ENCODE measurements at regions not wholly inside any gene's neighbourhood (a gene's known extent, or its start where the extent isn't known, plus 50 kb on each side); places are given as distances from the start of the nearest gene placed in this dataset.
"Not testable (repeated sequence)": the region's sequence is repeated elsewhere in the genome, so short reads cannot be mapped to it uniquely, and the experiment has no call there.

DNA sequence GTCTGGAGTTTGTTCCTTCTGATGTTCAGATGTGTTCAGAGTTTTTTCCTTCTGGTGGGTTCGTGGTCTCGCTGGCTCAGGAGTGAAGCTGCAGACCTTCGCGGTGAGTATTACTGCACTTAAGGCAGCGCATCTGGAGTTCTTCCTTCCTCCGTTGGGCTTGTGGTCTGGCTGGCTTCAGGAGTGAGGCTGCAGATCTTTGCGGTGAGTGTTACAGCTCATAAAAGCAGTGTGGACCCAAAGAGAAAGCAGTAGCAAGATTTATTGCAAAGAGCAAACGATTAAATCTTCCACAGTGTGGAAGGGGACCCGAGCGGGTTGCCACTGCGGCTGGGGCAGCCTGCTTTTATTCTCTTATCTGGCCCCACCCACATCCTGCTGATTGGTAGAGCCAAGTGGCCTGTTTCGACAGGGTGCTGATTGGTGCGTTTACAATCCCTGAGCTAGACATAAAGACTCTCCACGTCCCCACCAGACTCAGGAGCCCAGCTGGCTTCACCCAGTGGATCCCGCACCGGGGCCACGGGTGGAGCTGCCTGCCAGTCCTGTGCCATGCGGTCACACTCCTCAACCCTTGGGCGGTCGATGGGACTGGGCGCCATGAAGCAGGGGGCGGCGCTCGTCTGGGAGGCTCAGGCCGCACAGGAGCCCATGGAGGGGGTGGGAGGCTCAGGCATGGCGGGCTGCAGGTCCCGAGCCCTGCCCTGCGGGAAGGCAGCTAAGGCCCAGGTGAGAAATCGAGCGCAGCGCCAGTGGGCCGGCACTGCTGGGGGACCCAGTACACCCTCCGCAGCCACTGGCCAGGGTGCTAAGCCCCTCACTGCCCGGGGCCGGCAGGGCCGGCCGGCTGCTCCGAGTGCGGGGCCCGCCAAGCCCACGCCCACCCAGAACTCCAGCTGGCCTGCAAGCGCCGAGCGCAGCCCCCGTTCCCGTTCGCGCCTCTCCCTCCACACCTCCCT, 315.3 kb upstream of the SGK1 start:
- not testable (repeated sequence) for DNase-seq

DNA sequence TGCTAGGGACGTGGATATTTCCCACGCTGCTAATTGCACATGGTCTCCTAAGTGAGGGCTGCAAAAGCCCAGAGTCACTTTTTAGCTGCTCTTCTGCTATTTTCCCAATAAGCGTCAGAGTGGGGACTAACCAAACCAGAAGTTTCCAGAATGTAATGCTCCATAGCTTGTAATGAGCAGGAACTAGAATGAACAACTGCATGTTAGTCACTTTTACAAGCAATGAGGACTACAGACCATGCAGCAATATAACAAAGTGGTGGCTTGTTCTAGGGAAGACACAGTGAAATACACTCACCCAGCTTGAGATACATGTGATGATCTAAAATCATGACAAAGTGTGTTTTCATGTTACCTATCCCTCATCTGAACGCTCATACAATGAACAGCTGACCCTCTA, 314.1 kb upstream of the SGK1 start:
- no peak for DNase-seq

DNA sequence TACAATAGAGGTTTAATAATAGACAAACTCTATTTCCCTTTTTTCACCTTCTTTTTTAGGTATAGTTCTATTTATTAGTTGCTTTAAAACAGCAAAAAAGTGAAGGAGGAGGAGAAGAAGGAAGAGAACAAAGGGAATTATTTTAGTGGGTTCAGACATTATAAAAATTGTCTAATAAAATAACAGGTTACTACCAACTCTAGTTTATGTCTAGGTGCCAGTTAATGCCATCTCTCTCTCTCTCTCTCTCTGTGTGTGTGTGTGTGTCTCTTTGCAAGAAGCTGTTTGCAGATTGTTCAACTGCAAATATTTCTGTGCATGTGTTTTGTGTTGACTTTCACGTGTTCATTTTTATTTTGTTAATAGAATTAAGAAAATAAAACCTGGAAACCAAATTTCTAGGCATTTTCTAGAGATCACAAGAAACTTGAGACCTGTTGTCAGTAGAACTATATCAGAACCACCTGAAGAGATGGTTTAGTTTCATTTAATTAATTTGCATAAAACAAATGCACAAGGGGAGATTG, 313.5 kb upstream of the SGK1 start:
- DNase-seq: no peak

DNA sequence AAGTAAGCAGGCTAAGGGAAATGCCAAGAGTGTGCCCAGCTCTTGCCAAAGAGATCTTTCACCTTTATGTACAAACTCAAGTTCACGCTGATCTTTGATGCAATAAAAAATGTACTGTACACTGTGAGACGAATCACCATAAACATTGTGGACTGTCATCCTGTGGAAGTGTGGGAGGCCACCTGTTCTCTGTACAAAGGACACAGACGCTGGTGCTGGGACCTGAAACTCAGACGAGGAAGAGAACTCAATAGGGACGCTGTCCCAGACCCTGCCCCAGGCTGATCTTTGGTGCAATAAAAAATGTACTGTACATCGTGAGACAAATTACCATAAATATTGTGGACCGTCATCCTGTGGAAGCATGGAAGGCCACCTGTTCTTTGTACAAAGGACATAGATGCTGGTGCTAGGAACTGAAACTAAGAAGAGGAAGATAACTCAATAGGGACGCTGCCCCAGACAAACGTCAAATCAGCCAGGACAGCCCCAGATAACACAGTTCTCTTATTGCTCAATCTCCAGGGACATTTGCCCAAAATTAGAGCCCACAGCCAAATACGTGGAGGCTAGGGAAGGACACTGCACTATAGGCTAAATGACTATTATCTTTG, 312.7 kb upstream of the SGK1 start:
- DNase-seq: no peak

GRCh38 chr6:134628154-134628553, 310.2 kb upstream of the SGK1 start:
- no peak for DNase-seq

DNA sequence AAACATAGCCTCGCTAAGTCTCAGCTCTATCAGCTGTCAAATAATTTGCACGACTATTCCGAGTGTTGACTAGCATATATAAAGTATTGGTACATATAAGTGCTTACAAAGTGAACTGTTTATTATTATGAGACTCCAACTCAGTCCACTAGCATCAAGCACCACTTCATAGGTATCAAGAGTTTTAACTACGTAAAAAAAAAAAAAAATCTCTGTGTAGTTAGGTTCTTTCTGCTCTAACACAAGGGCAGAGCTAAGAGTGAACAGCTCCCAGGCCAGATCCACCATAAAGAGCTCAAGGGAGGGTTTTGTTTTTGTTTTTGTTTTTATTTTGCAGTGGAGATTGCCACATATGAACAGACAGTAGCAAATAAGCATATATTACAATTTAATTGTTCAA, 309.8 kb upstream of the SGK1 start:
- DNase-seq: no peak

GRCh38 chr6:134626589-134626988, 308.7 kb upstream of the SGK1 start:
- DNase-seq: no peak

- DNase-seq: no peak
Measured at GRCh38 chr6:134626086-134626485, 308.2 kb upstream of the SGK1 start.

DNA sequence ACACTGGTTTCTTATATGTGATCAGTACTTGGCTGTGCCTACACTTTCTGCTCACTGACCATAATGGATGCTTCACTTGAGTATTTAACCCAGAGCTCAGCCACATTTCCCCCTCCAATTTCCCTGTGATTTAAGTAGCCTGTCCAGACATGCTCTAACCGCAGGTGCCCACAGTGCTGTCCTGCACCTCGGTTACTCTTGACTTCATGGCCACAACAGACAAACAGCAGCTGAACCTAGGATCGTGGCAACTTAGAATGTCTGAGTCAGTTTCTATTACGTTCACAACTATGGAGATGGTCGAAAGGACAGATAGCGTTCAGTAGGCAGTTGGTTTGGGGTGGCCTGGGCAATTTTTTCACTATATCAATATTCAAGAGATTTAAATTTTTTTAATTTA, 306.9 kb upstream of the SGK1 start:
- DNase-seq: no peak

GRCh38 chr6:134623401-134623800, 305.5 kb upstream of the SGK1 start:
- DNase-seq: no peak

GRCh38 chr6:134622382-134623173, 304.7 kb upstream of the SGK1 start:
- no peak for DNase-seq

DNA sequence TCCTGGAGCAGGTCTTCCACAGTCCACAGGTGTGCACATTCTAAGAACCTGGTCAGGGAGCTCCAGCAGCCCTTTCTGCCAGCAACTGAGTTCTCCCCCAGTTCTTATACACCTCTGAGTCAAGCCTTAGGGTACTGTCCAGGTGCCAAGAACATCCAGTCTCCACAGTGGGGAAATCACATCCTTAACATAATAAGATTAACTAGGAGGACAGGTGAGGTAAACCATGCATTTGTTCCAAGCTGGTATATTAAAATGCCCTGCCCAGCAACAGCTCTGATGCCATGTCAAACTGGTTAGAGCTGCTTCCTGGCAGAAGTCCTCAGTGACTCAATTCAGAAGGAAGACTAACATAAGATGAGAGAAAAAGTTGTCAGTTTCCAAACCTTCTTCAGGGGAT, 303.9 kb upstream of the SGK1 start:
- DNase-seq: no peak

DNA sequence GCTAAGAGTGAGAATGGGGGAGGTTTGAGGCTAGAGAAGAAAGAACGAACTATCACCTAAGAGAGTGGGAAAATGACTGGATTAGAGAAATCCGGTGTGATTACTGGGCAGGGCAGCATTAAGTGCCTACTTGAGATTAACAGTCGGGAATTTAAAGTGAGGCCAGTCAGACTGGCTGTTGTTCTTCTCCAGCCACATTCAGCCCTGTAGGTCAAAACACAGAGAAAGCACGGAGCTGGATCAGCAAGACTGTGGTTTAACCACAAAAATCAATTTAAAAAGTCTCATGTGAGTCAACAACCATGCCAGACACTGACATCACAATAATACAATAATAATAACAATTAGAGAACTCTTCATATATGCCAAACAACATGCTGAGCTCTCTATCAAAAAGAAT, 301.9 kb upstream of the SGK1 start:
- DNase-seq: no peak

GRCh38 chr6:134619077-134619476, 301.2 kb upstream of the SGK1 start:
- DNase-seq: no peak

DNA sequence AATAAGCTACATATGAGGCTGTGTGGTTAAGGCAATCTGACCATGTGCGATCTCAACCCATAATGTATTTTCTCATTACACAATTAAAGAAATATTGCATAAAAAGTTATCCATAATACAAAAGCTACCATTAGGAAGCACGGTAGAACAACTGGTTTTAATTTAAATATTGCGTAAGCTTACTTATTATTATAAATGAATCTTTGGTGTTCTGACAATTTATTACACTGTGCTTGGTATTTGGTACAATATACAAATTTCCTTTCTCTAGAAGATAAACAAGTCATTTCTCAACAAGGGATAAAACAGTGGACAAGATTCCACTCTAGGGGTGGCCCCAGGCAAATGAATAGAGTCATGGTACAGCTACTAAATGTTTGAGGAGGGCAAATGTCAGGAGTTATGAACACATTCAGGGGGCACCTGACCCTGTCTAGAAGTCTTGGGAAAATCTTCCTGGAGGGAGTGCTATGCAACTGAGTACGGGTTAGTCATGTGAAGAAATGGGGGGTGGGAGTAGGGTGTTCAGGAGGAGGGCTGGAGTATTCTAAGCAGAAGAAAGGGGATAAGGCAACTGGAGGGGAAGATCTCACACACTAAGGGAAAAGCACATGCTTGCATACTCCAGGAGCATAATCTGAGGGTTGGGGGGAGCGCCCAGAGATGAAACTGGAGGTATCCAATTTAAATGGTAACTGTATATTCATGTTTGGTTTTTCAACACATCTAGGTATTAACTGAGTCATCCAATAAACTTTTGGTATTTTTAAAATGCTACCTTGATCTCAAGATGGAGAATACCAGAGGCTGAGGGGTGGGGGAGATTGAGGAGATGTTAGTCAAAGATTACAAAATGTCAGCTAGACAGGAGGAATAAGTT, 296.9 kb upstream of the SGK1 start:
- no peak for DNase-seq

DNA sequence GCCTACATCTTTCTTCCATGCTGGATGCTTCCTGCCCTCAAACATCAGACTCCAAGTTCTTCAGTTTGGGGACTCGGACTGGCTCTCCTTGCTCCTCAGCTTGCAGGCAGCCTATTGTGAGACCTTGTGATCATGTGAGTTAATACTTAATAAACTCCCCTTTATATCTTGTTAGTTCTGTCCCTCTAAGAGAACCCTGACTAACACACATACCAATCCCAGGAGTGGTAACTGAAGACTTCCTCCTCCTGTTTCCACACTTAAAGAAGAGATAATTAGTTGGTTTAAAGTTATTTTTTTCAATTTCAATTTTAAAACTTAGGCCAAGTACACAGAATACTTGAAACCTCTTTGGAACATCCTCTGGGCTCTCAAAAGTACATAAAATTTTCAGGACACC, 294.2 kb upstream of the SGK1 start:
- DNase-seq: not testable (repeated sequence)

- DNase-seq: no peak
Measured at GRCh38 chr6:134610411-134610810, 292.5 kb upstream of the SGK1 start.

GRCh38 chr6:134609716-134610261, 291.9 kb upstream of the SGK1 start:
- DNase-seq: peak; percentile 40

DNA sequence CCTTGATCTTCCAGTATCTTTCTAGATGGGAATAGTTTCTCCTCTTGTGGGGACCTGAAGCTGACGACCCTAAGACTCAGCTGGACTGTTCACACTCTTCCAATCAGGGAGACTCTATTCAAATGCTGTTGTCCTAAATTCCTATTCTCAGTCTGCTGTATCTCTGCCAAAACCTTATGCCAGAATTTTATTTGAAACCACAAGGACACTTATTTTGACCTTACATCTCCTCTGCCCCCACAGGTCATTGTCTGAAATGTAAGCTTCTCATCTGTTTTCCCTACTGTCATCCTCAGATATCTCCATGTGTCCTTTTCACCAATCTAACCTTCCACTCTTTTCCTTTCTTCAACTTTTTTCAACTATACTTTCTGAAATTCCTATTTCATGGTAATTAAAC, 289.5 kb upstream of the SGK1 start:
- DNase-seq: no peak

- DNase-seq: no peak
Measured at GRCh38 chr6:134605034-134605433, 287.1 kb upstream of the SGK1 start.

DNA sequence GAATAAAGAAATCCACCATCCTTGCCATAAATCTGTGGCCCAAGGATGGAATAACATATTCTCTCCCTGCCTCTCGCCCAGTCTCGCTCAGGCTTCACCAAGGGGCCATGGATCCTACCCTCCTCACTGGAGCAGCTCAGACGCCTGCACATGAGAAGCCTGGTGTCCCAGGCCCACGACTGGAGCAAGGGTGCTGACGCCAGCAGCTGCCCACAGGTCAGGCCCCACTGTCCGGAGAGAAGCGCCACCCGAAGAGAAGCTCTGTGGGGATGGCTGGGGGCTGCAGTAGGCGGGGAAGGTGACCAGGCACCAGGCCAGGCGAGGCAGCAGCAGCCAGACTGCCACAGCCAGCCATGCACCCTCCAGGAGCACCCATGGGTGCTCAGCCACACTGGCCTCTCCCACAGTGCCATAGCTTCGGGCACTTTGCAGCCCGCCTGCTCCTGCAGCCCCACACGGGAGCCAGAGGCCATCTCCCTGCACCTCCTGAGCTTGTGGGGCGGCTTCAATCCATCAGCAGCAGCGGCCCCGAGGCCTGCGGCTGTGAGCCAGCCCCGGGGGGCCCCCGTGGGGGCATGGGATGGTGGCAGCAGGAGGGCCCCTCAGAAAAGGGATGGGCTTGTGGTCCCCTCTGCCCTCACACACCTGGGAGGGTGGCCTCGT, 286.2 kb upstream of the SGK1 start:
- no peak for DNase-seq

Data from skin of body (tissue), 1 donor.